Inflammatory macrophage (primary cell): ENCODE measurements at regions not wholly inside any gene's neighbourhood (a gene's known extent, or its start where the extent isn't known, plus 50 kb on each side); places are given as distances from the start of the nearest gene placed in this dataset.
"Not testable (repeated sequence)": the region's sequence is repeated elsewhere in the genome, so short reads cannot be mapped to it uniquely, and the experiment has no call there.

Experiments used
- DNase-seq, 2 donors: peaks; one replicate each; pipeline ENCODE4 v3.0.0-alpha.2; 2020 to 2022

GRCh38 chr1:224791362-224791941, 138.0 kb upstream of the DNAH14 start:
- peak; percentile 65 to 71 for DNase-seq

- no peak for DNase-seq
These were observed 133.9 kb upstream of the DNAH14 start for GRCh38 chr1:224795591-224795990.

GRCh38 chr1:224799083-224799482, 130.4 kb upstream of the DNAH14 start:
- no peak for DNase-seq

- no peak for DNase-seq
These were observed 128.9 kb upstream of the DNAH14 start for GRCh38 chr1:224800486-224801119.

- DNase-seq = no peak
These were observed 127.5 kb upstream of the DNAH14 start for GRCh38 chr1:224801844-224802490.

GRCh38 chr1:224802617-224803016, 126.9 kb upstream of the DNAH14 start:
- DNase-seq = no peak

- DNase-seq = no peak
These were observed 125.3 kb upstream of the DNAH14 start for GRCh38 chr1:224804220-224804619.

GRCh38 chr1:224805889-224806288, 123.6 kb upstream of the DNAH14 start:
- DNase-seq = peak; percentile 11 to 30

GRCh38 chr1:224809137-224809536, 120.3 kb upstream of the DNAH14 start:
- DNase-seq = no peak

- no peak for DNase-seq
These were observed 119.9 kb upstream of the DNAH14 start for GRCh38 chr1:224809613-224810012.

- DNase-seq = no peak
These were observed 117.9 kb upstream of the DNAH14 start for GRCh38 chr1:224811564-224811963.

- DNase-seq = no peak
These were observed 113.8 kb upstream of the DNAH14 start for GRCh38 chr1:224815647-224816046.

- DNase-seq = no peak
These were observed 113.4 kb upstream of the DNAH14 start for GRCh38 chr1:224816062-224816461.

- DNase-seq = no peak
These were observed 112.1 kb upstream of the DNAH14 start for GRCh38 chr1:224817382-224817781.

- no peak for DNase-seq
These were observed 109.6 kb upstream of the DNAH14 start for GRCh38 chr1:224819861-224820260.

- DNase-seq = no peak
These were observed 109.1 kb upstream of the DNAH14 start for GRCh38 chr1:224820341-224820740.

GRCh38 chr1:224821751-224822150, 107.7 kb upstream of the DNAH14 start:
- not testable (repeated sequence) for DNase-seq

- no peak for DNase-seq
These were observed 103.9 kb upstream of the DNAH14 start for GRCh38 chr1:224825525-224826000.

- DNase-seq = no peak
These were observed 100.8 kb upstream of the DNAH14 start for GRCh38 chr1:224828691-224829090.

- no peak for DNase-seq
These were observed 98.0 kb upstream of the DNAH14 start for GRCh38 chr1:224831501-224831900.

GRCh38 chr1:224839648-224840300, 89.7 kb upstream of the DNAH14 start:
- not testable (repeated sequence) for DNase-seq

- DNase-seq = not testable (repeated sequence)
These were observed 87.7 kb upstream of the DNAH14 start for GRCh38 chr1:224841803-224842202.

- no peak for DNase-seq
These were observed 83.2 kb upstream of the DNAH14 start for GRCh38 chr1:224846119-224846907.
